ENCODE measurements at regions not wholly inside any gene's neighbourhood (a gene's known extent, or its start where the extent isn't known, plus 50 kb on each side); places are given as distances from the start of the nearest gene placed in this dataset.
"Not testable (repeated sequence)": the region's sequence is repeated elsewhere in the genome, so short reads cannot be mapped to it uniquely, and the experiment has no call there.

GRCh38 chr2:146734821-146735190 is 1110.0 kb upstream of the ACVR2A start:
- DNase-seq = no peak

- peak; percentile 78 for DNase-seq
Measured at GRCh38 chr2:146734042-146734820, 1110.6 kb upstream of the ACVR2A start.

- no peak for DNase-seq
Measured at GRCh38 chr2:146730882-146731281, 1113.9 kb upstream of the ACVR2A start.

DNA sequence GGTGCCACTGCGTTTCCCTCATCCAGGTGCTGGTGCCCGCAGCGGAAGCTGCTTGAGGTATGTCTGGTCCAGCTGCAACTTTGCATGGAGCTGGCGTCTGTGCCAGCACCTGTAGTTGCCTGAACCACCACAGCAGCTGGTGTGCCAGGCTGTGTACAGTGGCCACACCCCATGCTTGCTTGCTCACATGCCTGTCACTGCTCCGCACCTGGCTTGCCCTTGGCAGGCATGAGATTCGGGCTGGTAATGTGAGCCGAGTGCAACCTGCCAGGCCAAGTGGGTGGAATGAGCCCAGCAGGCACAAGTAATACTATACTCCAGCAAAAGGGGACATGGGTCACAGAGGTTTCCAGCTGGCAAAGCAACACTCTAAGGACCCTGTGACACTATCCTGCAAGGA is 1123.3 kb upstream of the ACVR2A start:
- DNase-seq = no peak

DNA sequence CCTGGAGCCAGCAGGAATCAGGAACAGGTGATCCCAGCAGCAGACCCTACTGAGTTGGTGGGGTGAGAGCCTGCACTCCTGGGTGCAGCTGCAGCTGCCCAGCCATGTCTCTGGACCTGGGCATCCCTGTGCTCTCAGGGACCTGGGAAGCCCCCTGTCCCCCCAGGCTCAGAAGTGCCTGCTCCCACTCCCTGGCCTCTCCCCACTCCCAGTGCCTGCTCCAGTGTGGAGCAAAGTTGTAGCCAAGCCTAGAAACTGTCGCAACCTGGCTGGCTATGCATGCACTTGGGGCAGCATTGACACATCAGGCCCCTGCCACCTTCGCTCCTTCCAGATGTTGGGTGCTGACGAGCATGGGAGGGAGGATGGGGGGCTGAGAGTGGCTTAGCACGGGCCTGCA is 1124.7 kb upstream of the ACVR2A start:
- no peak for DNase-seq

GRCh38 chr2:146716591-146716990 is 1128.2 kb upstream of the ACVR2A start:
- DNase-seq = no peak

DNA sequence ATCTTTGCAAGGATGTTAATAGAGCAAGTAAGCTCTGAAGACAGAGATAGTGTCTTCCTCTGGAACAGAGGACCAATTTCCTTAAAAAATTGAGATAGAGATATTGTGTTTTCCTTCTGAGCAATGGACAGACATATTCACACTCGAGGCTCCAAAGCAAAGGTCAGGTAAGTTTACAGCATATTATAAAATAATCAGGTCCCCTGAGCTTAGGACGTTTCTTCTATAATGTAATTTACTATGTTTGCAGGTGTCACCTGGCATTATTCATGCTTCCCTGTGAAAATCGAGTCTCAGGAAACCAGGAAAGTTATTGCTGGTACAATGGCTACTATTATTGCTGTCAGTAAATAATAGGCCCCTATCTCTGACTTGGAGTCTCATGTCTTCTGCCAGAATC is 1135.8 kb upstream of the ACVR2A start:
- DNase-seq = no peak

- DNase-seq = peak; percentile 11
Measured at GRCh38 chr2:146701183-146701582, 1143.6 kb upstream of the ACVR2A start.

DNA sequence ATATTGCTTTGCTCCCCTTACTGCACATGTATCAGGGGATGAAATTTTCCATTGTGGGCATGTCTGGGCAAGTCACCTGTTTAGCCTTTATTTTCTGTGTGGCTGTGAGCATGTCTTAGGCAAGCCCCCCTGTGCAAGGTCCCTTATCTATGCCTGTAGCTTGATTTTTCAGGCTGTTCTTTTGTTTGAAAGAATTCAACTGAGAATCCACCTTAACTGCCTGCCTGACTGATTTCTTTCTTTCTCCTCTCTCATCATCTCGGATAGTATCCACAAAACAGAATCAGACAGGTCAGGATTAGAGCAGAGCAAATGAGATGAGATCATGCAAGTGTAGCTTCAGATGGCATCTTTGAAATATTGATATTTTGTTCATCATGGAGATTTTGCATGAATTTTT is 1147.5 kb upstream of the ACVR2A start:
- no peak for DNase-seq

- DNase-seq = not testable (repeated sequence)
Measured at GRCh38 chr2:146696787-146697186, 1148.0 kb upstream of the ACVR2A start.

- DNase-seq = no peak
Measured at GRCh38 chr2:146681991-146682390, 1162.8 kb upstream of the ACVR2A start.

DNA sequence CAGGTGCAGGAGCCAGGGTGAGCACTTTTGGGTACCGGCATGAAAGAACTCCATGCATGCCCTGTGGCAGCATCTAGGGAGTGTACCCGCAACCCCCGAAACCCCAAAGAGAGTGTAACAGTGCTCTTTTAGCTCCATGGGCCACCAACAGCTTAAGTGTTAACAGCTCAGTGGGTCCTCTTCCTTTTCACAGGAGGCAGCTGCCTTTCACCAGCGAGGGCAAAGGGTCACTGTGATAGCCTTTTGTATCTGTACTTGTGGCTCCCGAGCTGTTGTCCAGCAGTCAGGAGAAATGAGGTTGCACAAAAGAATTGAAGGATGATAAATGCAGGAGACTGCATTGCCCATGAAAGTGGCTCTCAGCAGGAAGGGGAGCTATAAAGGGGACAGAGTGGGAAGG is 1166.3 kb upstream of the ACVR2A start:
- DNase-seq = no peak

GRCh38 chr2:146677280-146677679 is 1167.5 kb upstream of the ACVR2A start:
- DNase-seq = no peak

DNA sequence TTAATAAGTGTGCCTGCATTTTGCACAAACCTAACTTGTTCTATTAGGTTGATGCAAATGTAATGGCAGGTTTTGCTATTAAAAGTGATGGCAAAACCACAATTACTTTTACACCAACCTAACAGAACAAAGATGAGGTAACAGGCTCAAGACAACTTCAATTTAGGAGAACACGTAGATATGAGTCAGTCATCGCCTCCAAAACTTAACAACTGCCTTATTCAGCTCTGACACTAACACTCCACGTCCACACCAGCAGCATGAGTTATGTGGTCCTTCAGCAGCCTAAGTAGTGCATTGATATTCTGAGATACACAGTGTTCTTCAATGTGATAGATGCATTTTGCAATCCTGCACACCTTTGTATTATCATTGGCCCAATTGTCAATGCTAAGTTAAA is 1175.1 kb upstream of the ACVR2A start:
- no peak for DNase-seq

DNA sequence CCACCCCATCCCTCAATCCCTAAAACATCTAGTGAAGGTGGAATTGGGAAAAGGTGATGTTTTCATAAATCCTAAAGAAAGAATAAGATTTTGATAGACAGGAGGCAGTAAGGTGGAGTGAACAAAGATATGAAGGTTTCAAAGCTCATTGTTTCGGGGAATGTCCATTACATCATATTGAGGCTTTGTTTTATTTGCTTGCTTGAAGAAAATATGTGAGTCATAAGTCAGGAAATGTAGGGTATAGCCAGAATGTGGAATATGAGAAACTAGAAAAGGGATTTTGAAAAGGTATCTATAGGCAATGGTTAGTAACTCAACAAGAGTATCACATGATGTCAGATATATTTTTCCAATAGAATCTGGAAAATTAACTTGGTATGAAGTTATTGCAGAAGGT is 1178.5 kb upstream of the ACVR2A start:
- no peak for DNase-seq

GRCh38 chr2:146665800-146666199 is 1179.0 kb upstream of the ACVR2A start:
- DNase-seq = no peak

DNA sequence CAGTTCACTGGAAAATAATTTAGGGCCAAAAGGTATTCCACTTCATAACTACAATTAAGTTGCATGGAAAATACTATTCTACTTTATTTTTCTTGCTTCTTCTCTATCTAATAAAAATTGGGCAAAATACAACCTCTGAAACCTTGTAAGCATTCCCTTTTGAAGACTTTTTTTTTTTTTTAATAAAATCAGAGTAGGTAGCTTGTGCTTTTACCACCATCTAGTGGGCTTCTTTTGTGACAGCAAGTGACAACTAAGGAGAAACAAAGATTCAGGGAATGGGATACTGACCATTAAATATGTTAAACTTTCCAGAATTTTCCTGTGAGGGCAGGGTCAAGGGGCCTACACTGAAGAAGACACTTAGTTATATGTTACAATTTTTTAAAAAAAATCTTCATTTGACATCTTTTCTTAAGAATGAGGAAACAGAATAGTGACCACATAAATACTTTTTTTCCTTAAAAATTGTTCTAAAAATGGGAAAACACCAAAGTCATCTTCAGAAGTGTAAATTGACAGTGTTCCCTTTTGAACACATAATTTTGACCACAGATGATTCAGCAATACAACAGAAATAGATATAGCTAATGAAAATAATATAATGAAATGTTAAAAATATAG is 1183.2 kb upstream of the ACVR2A start:
- DNase-seq = peak; percentile 48

DNA sequence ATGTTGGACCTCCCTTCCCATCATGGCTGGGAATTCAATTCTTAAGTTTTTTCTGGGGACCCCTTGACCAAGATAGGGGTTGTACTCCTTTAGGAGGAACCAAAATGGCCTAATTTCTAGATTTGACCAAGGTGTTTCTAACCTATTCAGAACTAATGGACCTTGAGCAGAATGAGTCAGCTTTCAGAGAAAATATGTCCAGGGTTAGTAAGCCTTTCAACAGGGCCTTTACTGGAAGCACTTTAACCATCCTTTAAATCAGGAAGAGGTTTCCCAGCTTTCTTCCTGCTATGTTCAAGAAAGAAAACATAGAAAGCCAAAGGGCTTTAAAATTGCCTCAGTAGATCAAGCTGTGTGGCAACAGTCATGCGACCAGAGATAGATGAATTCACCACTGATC is 1184.9 kb upstream of the ACVR2A start:
- DNase-seq = no peak

- DNase-seq = no peak
Measured at GRCh38 chr2:146652311-146652710, 1192.5 kb upstream of the ACVR2A start.

GRCh38 chr2:146651361-146651760 is 1193.5 kb upstream of the ACVR2A start:
- no peak for DNase-seq

DNA sequence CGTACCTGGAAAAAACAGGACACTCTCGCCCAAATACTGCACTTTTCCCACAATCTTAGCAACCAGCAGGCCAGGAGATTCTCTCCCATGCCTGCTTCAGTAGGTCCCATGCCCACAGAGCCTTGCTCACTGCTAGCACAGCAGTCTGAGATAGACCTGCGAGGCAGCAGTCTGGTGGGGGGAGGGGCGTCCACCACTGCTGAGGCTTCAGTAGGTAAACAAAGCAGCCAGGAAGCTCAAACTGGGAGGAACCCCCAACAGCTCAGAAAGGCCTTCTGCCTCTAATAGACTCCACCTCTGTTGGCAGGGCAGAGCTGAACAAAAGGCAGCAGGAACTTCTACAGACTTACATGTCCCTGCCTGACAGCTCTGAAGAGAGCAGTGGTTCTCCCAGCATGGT is 1202.8 kb upstream of the ACVR2A start:
- DNase-seq = no peak

GRCh38 chr2:146634230-146635097 is 1210.4 kb upstream of the ACVR2A start:
- DNase-seq = no peak

GRCh38 chr2:146633159-146633558 is 1211.7 kb upstream of the ACVR2A start:
- DNase-seq = no peak

DNA sequence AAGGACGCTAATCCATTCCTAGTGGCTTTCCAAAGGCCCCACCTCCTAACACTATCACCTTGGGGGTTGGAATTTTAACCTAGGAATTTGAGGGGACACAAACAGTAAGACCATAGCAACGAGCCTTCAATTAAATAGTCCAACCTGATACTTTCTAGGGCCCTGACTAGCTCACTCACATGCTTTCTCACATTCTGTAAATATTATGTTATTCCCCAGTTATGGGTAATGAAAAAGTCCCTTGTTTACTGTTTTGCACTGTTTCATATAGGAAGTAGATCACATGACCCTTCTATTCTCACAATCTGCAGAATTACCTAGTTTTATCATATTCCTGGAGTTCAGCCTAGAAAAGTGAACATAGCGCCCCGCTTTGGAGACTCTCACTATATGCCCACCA is 1212.1 kb upstream of the ACVR2A start:
- no peak for DNase-seq

Data from hematopoietic multipotent progenitor cell treated with erythropoietin and hydrocortisone succinate and interleukin-3 and kit ligand, for 6 days (in vitro differentiated cells).